LoVo (cell line): ENCODE measurements at regions not wholly inside any gene's neighbourhood (a gene's known extent, or its start where the extent isn't known, plus 50 kb on each side); places are given as distances from the start of the nearest gene placed in this dataset.
A peak's percentile ranks its signal among the peaks of the same experiment; 100 is the strongest.
"Not testable (repeated sequence)": the region's sequence is repeated elsewhere in the genome, so short reads cannot be mapped to it uniquely, and the experiment has no call there.

Source experiments
- DNase-seq: peaks from one replicate; pipeline ENCODE4 v3.0.0-alpha.2; 2016; ENCODE audit warnings: low spot score

GRCh38 chrX:22534643-22535042, 261.9 kb downstream of the CBLL2 start:
- DNase-seq: no peak

DNA sequence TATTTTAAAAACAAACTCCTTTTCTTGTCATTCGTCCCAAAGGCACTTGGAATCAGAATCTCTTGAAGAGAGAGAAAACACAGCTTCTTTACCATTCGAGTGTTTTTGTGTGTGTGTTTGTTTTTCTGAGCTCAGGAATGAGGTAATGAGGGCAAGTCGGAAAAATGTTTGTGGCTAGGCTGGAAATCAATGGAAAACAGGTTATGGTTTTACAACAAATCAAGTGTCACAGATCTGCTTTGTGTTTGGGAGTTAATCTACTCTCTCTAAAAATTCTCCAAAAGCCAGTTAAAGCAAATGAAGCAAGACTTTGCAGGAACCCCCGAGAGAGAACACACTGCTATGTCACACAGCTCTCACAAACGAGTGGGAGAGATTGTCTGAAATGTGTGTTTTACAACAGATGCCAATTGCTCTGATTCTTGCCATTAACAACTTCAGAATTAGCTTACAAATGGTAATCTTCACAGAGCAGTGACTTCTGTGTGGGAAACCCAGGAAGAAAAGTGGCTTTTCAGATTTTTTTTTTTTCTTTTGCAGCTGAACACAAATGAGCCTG, 264.1 kb downstream of the CBLL2 start:
- DNase-seq: no peak

- DNase-seq: no peak
These were observed 265.9 kb downstream of the CBLL2 start for GRCh38 chrX:22538580-22538979.

GRCh38 chrX:22541926-22542325, 269.2 kb downstream of the CBLL2 start:
- DNase-seq: no peak

DNA sequence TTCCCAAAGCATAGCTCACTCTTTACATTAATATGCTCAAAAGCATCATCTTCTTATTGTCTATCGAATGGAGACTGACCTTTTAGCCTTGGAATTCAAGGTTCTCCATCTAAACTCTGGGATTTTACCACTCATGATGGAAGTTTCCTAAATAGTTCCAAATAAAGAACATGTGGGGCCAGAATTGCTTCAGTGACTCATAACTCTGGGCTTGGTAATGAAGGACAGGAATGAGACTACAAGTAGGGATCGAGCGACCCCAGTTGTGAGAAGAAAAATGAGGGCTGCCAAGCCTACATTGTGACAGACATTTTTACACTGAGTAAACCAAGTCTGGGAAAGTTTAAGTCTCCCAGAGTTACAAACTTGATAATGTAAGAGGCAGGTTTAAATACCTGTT, 269.9 kb downstream of the CBLL2 start:
- DNase-seq: no peak

GRCh38 chrX:22559506-22559905, 286.8 kb downstream of the CBLL2 start:
- DNase-seq: no peak

- DNase-seq: no peak
These were observed 302.6 kb downstream of the CBLL2 start for GRCh38 chrX:22575161-22575845.

DNA sequence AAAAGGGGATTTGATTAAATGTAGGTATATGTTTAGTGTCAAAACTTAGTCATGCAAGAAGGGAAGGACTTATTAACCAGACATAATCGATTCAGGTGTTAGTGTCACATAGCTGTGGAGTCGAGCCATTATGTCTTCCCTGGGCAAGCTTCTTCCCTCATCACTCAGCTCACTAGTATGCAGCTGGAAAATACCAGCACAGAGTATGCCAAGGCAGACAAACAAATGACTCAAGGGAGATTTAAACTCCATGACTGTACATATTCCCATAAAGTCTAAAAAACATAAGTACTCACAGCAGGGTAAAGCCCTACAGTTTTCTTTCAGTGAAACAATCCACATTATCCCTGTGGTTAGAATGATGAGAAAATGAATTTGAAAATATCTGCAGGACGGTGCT, 304.5 kb downstream of the CBLL2 start:
- DNase-seq: no peak

DNA sequence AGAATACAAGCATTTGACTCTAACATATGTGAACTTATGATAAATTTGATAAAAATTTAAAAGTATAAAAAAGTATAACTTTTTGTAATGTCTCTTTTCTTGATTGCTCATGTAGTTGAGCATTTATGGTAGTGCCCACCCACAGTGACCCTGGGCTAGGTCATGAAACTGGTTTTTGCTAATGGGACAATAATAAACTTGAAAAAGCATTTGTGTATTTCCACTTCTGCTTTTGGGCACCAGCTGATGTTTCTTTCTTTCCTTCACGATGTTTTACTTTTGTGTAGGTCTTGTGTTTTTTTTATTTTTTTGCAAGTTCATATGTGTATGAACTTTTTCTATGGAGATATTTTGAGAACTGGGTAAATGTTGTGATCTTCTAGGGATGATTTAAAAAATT, 313.1 kb downstream of the CBLL2 start:
- no peak for DNase-seq

GRCh38 chrX:22589845-22590244, 317.1 kb downstream of the CBLL2 start:
- DNase-seq: no peak

DNA sequence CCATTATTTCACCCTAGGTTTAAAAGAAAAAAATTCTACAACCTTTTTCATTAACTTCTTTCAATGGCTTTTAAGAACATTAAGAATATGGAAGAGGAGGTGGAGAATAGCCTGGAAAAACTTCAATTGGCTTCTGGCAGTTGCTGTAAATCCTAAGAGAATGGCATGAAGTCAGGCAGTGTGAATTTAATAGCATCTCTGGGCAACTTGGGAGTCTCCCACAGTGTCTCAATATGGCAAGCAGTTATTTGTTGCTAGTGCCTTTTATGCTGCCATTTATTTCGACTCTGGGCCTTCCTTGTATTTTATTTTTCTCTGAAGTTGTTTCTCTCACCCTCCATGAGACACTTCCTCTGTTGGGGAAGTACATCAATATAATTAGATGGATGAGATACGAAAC, 322.1 kb downstream of the CBLL2 start:
- DNase-seq: no peak

- no peak for DNase-seq
These were observed 330.3 kb downstream of the CBLL2 start for GRCh38 chrX:22603060-22603459.

- not testable (repeated sequence) for DNase-seq
These were observed 336.7 kb downstream of the CBLL2 start for GRCh38 chrX:22609452-22609851.

DNA sequence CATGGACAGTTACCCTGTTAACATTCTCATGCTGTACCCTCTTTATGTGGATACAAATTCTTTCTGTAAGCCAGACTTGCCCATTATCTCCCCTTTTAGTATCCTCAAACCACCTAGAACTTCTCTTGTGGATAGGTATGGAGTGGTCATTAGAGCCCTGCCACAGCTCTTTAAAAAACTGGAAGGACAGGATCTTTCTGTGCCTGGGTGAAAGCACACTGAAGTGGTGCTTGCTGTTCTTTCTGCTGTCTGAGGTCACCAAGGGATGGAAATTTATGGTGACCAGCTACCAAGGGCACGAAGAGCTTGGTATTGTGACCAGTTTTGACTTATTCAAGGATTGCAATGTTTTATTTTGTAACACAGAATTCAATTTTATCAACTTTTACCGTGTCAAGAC, 344.2 kb downstream of the CBLL2 start:
- no peak for DNase-seq

DNA sequence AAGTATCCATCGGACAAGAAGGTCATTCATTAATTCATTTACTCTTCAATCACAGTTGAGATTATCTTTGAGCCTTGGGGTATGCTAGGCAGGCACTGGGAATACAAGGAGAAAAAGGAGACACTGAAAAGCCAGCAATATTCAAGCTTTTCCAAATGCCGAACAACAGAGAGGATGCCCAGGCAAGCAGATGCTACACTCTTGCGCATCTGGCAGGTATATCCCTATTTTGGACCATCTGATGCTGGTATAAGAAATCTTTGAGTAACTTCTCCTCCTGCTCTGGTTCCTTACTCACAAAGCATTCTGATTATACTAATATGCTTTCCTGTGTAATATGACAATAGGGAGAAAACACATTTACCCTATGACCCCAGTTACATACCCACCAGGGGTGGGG, 354.9 kb downstream of the CBLL2 start:
- DNase-seq: no peak

- DNase-seq: no peak
These were observed 355.6 kb downstream of the CBLL2 start for GRCh38 chrX:22628275-22628674.

- no peak for DNase-seq
These were observed 356.5 kb downstream of the CBLL2 start for GRCh38 chrX:22629105-22629725.

DNA sequence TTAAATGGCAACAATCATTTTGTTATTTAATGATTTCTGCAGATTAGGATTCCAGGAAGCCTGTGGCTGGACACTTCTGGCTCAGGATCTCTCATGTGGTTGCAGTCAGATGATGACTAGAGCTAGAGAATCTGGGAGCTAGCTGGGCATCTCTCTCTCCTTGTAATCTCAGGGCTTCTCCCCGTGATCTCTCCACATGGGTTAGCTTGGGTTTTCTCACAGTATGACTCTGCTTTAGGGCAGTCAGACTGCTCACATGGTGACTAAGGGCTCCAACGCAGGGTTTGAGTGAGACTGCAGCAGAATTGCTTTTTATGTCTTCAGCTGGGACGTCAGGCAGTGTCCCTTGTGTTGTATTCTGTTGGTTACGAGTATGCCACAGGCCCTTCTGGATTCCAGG, 361.4 kb downstream of the CBLL2 start:
- no peak for DNase-seq

GRCh38 chrX:22634751-22635150, 362.0 kb downstream of the CBLL2 start:
- no peak for DNase-seq

DNA sequence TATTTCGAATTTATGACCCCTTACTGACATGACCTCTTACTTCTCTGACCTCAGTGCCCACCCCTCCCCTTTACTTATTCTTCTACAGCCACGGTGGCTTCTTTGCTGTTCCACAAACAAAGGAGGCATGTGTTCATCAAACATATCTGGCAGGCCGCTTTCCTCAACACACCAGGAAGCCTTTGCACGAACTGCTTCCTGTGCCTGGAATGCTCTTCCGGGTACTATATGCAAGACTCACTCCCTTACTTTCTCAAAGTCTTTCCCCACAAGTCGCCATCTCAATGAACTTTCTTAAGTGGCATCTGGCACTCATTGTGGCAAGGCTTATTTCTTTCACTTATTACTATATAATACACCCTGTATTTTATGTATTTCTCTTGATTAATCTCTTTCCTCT, 351.5 kb upstream of the DDX53 start:
- DNase-seq: no peak

- no peak for DNase-seq
These were observed 349.1 kb upstream of the DDX53 start for GRCh38 chrX:22650691-22651090.

DNA sequence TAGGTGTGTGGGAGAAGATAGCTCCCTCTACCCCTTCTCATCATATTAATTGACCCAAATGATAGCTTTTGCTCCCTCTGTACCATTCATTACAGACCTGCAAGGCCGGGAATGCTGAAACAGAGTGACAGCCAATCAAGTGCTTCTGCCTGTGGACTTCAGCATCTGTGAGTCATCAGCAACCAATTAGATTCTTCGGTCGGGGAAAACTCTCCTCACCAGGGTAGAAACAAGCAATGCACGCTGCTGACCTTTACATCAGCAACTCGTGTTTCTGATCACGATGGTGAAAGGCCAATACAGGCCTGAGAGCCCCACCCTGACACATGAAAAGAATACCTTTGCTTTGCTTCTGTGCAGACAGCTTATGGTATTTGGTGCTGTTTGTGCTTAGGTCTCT, 347.2 kb upstream of the DDX53 start:
- DNase-seq: peak; percentile 1

- DNase-seq: no peak
These were observed 339.0 kb upstream of the DDX53 start for GRCh38 chrX:22660756-22661155.

GRCh38 chrX:22662776-22663175, 337.0 kb upstream of the DDX53 start:
- DNase-seq: no peak
